HL-60 (cell line): ENCODE measurements at regions not wholly inside any gene's neighbourhood (a gene's known extent, or its start where the extent isn't known, plus 50 kb on each side); places are given as distances from the start of the nearest gene placed in this dataset.

Experiments
- POLR2AphosphoS5 ChIP-seq: IDR thresholded peaks from 2 replicates; pipeline ENCODE4 v1.6.1; 2012; ENCODE audit warnings: low read depth
- SPI1 ChIP-seq: IDR thresholded peaks from 2 replicates; pipeline ENCODE4 v1.6.1; 2012; ENCODE audit warnings: low read depth, mild to moderate bottlenecking, borderline replicate concordance
- TF ChIP-seq, protein P1 (sequence below): IDR thresholded peaks from one replicate; pipeline ENCODE4 v1.5.1; 2011; ENCODE audit warnings: low read length, control low read depth, inconsistent platforms; ENCODE audit not compliant: insufficient read depth
- TF ChIP-seq, protein P2 (sequence below): IDR thresholded peaks from 2 replicates; pipeline ENCODE4 v1.6.1; 2012; ENCODE audit warnings: low read depth; ENCODE audit not compliant: insufficient replicate concordance

GRCh38 chr13:106417467-106418110 is 117.9 kb downstream of the EFNB2 start:
- TF ChIP-seq, protein P1, sequence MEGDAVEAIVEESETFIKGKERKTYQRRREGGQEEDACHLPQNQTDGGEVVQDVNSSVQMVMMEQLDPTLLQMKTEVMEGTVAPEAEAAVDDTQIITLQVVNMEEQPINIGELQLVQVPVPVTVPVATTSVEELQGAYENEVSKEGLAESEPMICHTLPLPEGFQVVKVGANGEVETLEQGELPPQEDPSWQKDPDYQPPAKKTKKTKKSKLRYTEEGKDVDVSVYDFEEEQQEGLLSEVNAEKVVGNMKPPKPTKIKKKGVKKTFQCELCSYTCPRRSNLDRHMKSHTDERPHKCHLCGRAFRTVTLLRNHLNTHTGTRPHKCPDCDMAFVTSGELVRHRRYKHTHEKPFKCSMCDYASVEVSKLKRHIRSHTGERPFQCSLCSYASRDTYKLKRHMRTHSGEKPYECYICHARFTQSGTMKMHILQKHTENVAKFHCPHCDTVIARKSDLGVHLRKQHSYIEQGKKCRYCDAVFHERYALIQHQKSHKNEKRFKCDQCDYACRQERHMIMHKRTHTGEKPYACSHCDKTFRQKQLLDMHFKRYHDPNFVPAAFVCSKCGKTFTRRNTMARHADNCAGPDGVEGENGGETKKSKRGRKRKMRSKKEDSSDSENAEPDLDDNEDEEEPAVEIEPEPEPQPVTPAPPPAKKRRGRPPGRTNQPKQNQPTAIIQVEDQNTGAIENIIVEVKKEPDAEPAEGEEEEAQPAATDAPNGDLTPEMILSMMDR: no peak
- TF ChIP-seq SPI1 (no peak), POLR2AphosphoS5 (no peak)
- TF ChIP-seq, protein P2, sequence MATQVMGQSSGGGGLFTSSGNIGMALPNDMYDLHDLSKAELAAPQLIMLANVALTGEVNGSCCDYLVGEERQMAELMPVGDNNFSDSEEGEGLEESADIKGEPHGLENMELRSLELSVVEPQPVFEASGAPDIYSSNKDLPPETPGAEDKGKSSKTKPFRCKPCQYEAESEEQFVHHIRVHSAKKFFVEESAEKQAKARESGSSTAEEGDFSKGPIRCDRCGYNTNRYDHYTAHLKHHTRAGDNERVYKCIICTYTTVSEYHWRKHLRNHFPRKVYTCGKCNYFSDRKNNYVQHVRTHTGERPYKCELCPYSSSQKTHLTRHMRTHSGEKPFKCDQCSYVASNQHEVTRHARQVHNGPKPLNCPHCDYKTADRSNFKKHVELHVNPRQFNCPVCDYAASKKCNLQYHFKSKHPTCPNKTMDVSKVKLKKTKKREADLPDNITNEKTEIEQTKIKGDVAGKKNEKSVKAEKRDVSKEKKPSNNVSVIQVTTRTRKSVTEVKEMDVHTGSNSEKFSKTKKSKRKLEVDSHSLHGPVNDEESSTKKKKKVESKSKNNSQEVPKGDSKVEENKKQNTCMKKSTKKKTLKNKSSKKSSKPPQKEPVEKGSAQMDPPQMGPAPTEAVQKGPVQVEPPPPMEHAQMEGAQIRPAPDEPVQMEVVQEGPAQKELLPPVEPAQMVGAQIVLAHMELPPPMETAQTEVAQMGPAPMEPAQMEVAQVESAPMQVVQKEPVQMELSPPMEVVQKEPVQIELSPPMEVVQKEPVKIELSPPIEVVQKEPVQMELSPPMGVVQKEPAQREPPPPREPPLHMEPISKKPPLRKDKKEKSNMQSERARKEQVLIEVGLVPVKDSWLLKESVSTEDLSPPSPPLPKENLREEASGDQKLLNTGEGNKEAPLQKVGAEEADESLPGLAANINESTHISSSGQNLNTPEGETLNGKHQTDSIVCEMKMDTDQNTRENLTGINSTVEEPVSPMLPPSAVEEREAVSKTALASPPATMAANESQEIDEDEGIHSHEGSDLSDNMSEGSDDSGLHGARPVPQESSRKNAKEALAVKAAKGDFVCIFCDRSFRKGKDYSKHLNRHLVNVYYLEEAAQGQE: no peak
